Esophagus muscularis mucosa (tissue), 3 donors: ENCODE measurements at regions not wholly inside any gene's neighbourhood (a gene's known extent, or its start where the extent isn't known, plus 50 kb on each side); places are given as distances from the start of the nearest gene placed in this dataset.

Experiments used
- CTCF ChIP-seq, 3 experiments: fragments of 200-600 bp in 2 of 3; fragments of 450-650 bp in 1 of 3; sonication (generic) in 2 of 3; IDR thresholded peaks; one replicate each; pipeline ENCODE4 v1.5.1; 2017 to 2019; ENCODE audit warnings: antibody characterized with exemption in 3 of 3, mild to moderate bottlenecking in 2 of 3, moderate library complexity in 1 of 3
- POLR2A ChIP-seq: fragments of 450-650 bp; IDR thresholded peaks from one replicate; pipeline ENCODE4 v1.6.1; 2017; ENCODE audit warnings: antibody characterized with exemption, moderate library complexity, mild to moderate bottlenecking, low read depth
- POLR2AphosphoS5 ChIP-seq, 2 donors: sonication (generic); formaldehyde crosslinking; IDR thresholded peaks; one replicate each; pipeline ENCODE4 v1.6.1; 2017; ENCODE audit warnings: antibody characterized with exemption in 2 of 2

- TF ChIP-seq POLR2AphosphoS5 (IDR thresholded peaks at IDR 0.05), result no peak
- no peak for TF ChIP-seq POLR2A
- no peak for TF ChIP-seq CTCF (IDR thresholded peaks at IDR 0.05)
Observed at GRCh38 chrX:68929332-68930150, 100.7 kb downstream of the EFNB1 start.
